Activated effector memory CD4-positive, alpha-beta T cell treated with anti-CD3 and anti-CD28 coated beads, Interleukin-2, amount 50 U/mL, for 16 hours (primary cell): ENCODE measurements at regions not wholly inside any gene's neighbourhood (a gene's known extent, or its start where the extent isn't known, plus 50 kb on each side); places are given as distances from the start of the nearest gene placed in this dataset.
"Not testable (repeated sequence)": the region's sequence is repeated elsewhere in the genome, so short reads cannot be mapped to it uniquely, and the experiment has no call there.

ENCODE experiments used
- DNase-seq: peaks from one replicate; pipeline ENCODE4 v3.0.0-alpha.2; 2020

- peak; percentile 44 for DNase-seq
These were observed 314.0 kb downstream of the PTPRU start for GRCh38 chr1:29550119-29550841.

- not testable (repeated sequence) for DNase-seq
These were observed 313.4 kb downstream of the PTPRU start for GRCh38 chr1:29549728-29550118.

GRCh38 chr1:29549001-29549400 is 312.7 kb downstream of the PTPRU start:
- no peak for DNase-seq

- DNase-seq: peak; percentile 27
These were observed 311.8 kb downstream of the PTPRU start for GRCh38 chr1:29548091-29548490.

- DNase-seq: no peak
These were observed 311.0 kb downstream of the PTPRU start for GRCh38 chr1:29547300-29547699.

- DNase-seq: no peak
These were observed 310.2 kb downstream of the PTPRU start for GRCh38 chr1:29546496-29546895.

- no peak for DNase-seq
These were observed 308.1 kb downstream of the PTPRU start for GRCh38 chr1:29544406-29544805.

- DNase-seq: peak; percentile 45
These were observed 307.3 kb downstream of the PTPRU start for GRCh38 chr1:29543586-29543985.

- DNase-seq: peak; percentile 30
These were observed 306.2 kb downstream of the PTPRU start for GRCh38 chr1:29542548-29542947.

- peak; percentile 60 for DNase-seq
These were observed 305.3 kb downstream of the PTPRU start for GRCh38 chr1:29541631-29542030.

- peak; percentile 17 for DNase-seq
These were observed 304.6 kb downstream of the PTPRU start for GRCh38 chr1:29540801-29541357.

GRCh38 chr1:29539971-29540370 is 303.6 kb downstream of the PTPRU start:
- peak; percentile 17 for DNase-seq

GRCh38 chr1:29538586-29538985 is 302.3 kb downstream of the PTPRU start:
- DNase-seq: no peak

- DNase-seq: no peak
These were observed 296.4 kb downstream of the PTPRU start for GRCh38 chr1:29532751-29533150.

- peak; percentile 27 for DNase-seq
These were observed 296.0 kb downstream of the PTPRU start for GRCh38 chr1:29532285-29532684.

GRCh38 chr1:29531596-29531995 is 295.3 kb downstream of the PTPRU start:
- DNase-seq: peak; percentile 12

GRCh38 chr1:29529677-29530278 is 293.5 kb downstream of the PTPRU start:
- DNase-seq: no peak

GRCh38 chr1:29527314-29528004 is 291.1 kb downstream of the PTPRU start:
- peak; percentile 27 for DNase-seq

GRCh38 chr1:29525941-29526340 is 289.6 kb downstream of the PTPRU start:
- DNase-seq: no peak

GRCh38 chr1:29524285-29525065 is 288.2 kb downstream of the PTPRU start:
- peak; percentile 41 for DNase-seq

- no peak for DNase-seq
These were observed 287.3 kb downstream of the PTPRU start for GRCh38 chr1:29523576-29523975.

- peak; percentile 13 for DNase-seq
These were observed 286.8 kb downstream of the PTPRU start for GRCh38 chr1:29523136-29523535.
